CD4-positive, alpha-beta T cell (primary cell): ENCODE measurements at regions not wholly inside any gene's neighbourhood (a gene's known extent, or its start where the extent isn't known, plus 50 kb on each side); places are given as distances from the start of the nearest gene placed in this dataset.

Experiments
- ATAC-seq: fragments of 200-7000 bp; cut with Tn5 transposase; one replicate; pipeline ENCODE4 v1.10.0; 2022; ENCODE audit warnings: mild to moderate bottlenecking; ENCODE audit not compliant: poor library complexity
- CTCF ChIA-PET: fragments of 350-600 bp; sonication (Branson Sonifier 250); formaldehyde crosslinking; loops from one replicate; lab custom pipeline; 2021; ENCODE audit warnings: antibody characterized with exemption, inconsistent platforms; lab: Charles Lee
- POLR2A ChIA-PET: fragments of 350-600 bp; sonication (Branson Sonifier 250); formaldehyde crosslinking; loops from one replicate; lab custom pipeline; 2021; ENCODE audit warnings: antibody characterized with exemption, inconsistent platforms; lab: Charles Lee
- DNase-seq, 14 experiments: peaks; one replicate each; pipeline ENCODE4 v3.0.0-alpha.2; 2013 to 2020; ENCODE audit warnings: mixed read lengths in 2 of 14
- H3K27ac ChIP-seq, 2 donors: one replicate each; pipeline versions ENCODE4 v1.5.1 to v1.7.0; 2013; ENCODE audit warnings: low read length in 2 of 2, low read depth in 1 of 2, mild to moderate bottlenecking in 1 of 2
- H3K27me3 ChIP-seq, 2 experiments: 1 replicate in 1 of 2; 2 replicates in 1 of 2; pipeline versions ENCODE4 v1.6.1 to v1.7.0; 2013; ENCODE audit warnings: low read length in 2 of 2, control low read depth in 1 of 2, mild to moderate bottlenecking in 1 of 2, moderate library complexity in 1 of 2; ENCODE audit not compliant: insufficient read depth in 2 of 2, control insufficient read depth in 1 of 2
- H3K36me3 ChIP-seq: one replicate; pipeline ENCODE4 v1.6.1; 2013; ENCODE audit warnings: low read length, control low read depth; ENCODE audit not compliant: insufficient read depth
- H3K4me1 ChIP-seq: one replicate; pipeline ENCODE4 v1.6.1; 2013; ENCODE audit warnings: low read length, control low read depth; ENCODE audit not compliant: insufficient read depth
- H3K4me3 ChIP-seq: one replicate; pipeline ENCODE4 v1.5.1; 2013; ENCODE audit warnings: mild to moderate bottlenecking, low read length, moderate library complexity
- H3K9me3 ChIP-seq, 2 experiments: 1 replicate in 1 of 2; 2 replicates in 1 of 2; pipeline versions ENCODE4 v1.6.1 to v1.7.0; 2013; ENCODE audit warnings: low read length in 2 of 2, mild to moderate bottlenecking in 2 of 2, control low read depth in 1 of 2, moderate library complexity in 1 of 2; ENCODE audit not compliant: control insufficient read depth in 1 of 2, insufficient read depth in 1 of 2
- H3K27ac Mint-ChIP-seq: one replicate; pipeline ENCODE4 v1.8.0; 2020; ENCODE audit warnings: mixed read lengths
- H3K27me3 Mint-ChIP-seq: one replicate; pipeline ENCODE4 v1.8.0; 2021; ENCODE audit warnings: mixed read lengths
- H3K36me3 Mint-ChIP-seq: one replicate; pipeline ENCODE4 v1.8.0; 2021; ENCODE audit warnings: low read depth, mixed read lengths
- H3K4me1 Mint-ChIP-seq: one replicate; pipeline ENCODE4 v1.8.0; 2021; ENCODE audit warnings: low read depth, mixed read lengths
- H3K4me3 Mint-ChIP-seq: one replicate; pipeline ENCODE4 v1.8.0; 2020; ENCODE audit warnings: mild to moderate bottlenecking, mixed read lengths
- H3K9me3 Mint-ChIP-seq: one replicate; pipeline ENCODE4 v1.8.0; 2020; ENCODE audit warnings: mixed read lengths
- CTCF ChIP-seq: fragments of 200-600 bp; IDR thresholded peaks from one replicate; pipeline ENCODE4 v1.8.0; 2022; ENCODE audit warnings: antibody characterized with exemption, mild to moderate bottlenecking
- intact Hi-C, 2 experiments: fragments of 100-400 bp; cut with DNase I in 1 of 2; cut with micrococcal nuclease in 1 of 2; formaldehyde crosslinking; loops; one replicate each; pipeline versions ENCODE4 v1.15.1 to v1.9.0; 2023 to 2025; cut with DNase I, micrococcal nuclease

- Mint-ChIP-seq H3K9me3 (no peaks in the 10 kb centered on the region), H3K36me3 (no peaks in the 10 kb centered on the region)
- intact Hi-C loops, result no loop called here
These were observed 59.4 kb upstream of the ZSWIM6 start for GRCh38 chr5:61272688-61273087.

GRCh38 chr5:61273279-61273975 lies 58.6 kb upstream of the ZSWIM6 start:
- Mint-ChIP-seq H3K4me3 (no peak overlapping the region), H3K27me3 (no peaks in the 10 kb centered on the region), H3K36me3 (no peaks in the 10 kb centered on the region), H3K9me3 (no peaks in the 10 kb centered on the region), H3K27ac (no peak overlapping the region), H3K4me1 (peaks cover 34% of the 10 kb centered on the region)
- ATAC-seq (no peak), DNase-seq (no peak)
- CTCF ChIA-PET, result no interaction called here
- H3K4me3 ChIP-seq, result no peak overlapping the region
- no peaks in the 10 kb centered on the region for H3K9me3 ChIP-seq
- POLR2A ChIA-PET, result no interaction called here
- H3K36me3 ChIP-seq, result no peaks in the 10 kb centered on the region
- H3K4me1 ChIP-seq, result peaks cover 34% of the 10 kb centered on the region
- intact Hi-C loops, result no loop called here
- H3K27ac ChIP-seq, result no peak overlapping the region
- H3K27me3 ChIP-seq, result no peaks in the 10 kb centered on the region
- no peak for TF ChIP-seq CTCF

More at GRCh38 chr5:61272688-61273087, 59.4 kb upstream of the ZSWIM6 start:
- Histone ChIP-seq H3K9me3 (no peaks in the 10 kb centered on the region), H3K4me3 (no peak overlapping the region), H3K27ac (no peak overlapping the region), H3K36me3 (no peaks in the 10 kb centered on the region), H3K4me1 (peaks cover 26% of the 10 kb centered on the region), H3K27me3 (no peaks in the 10 kb centered on the region)
- peaks cover 34% of the 10 kb centered on the region for H3K4me1 Mint-ChIP-seq
- no peak overlapping the region for H3K27ac Mint-ChIP-seq
- ATAC-seq, result no peak
- TF ChIP-seq CTCF, result no peak
- ChIA-PET CTCF (no interaction called here), POLR2A (no interaction called here)
- no peaks in the 10 kb centered on the region for H3K27me3 Mint-ChIP-seq
- DNase-seq, result no peak
- H3K4me3 Mint-ChIP-seq, result no peak overlapping the region

GRCh38 chr5:61274511-61274911 lies 57.5 kb upstream of the ZSWIM6 start:
- Histone ChIP-seq H3K27ac (no peak overlapping the region), H3K27me3 (no peaks in the 10 kb centered on the region), H3K4me1 (peaks cover 35% of the 10 kb centered on the region), H3K36me3 (no peaks in the 10 kb centered on the region), H3K9me3 (no peaks in the 10 kb centered on the region), H3K4me3 (no peak overlapping the region)
- DNase-seq, result no peak
- ChIA-PET POLR2A (no interaction called here), CTCF (no interaction called here)
- Mint-ChIP-seq H3K4me1 (peaks cover 25% of the 10 kb centered on the region), H3K4me3 (no peak overlapping the region), H3K36me3 (no peaks in the 10 kb centered on the region), H3K27me3 (no peaks in the 10 kb centered on the region), H3K9me3 (no peaks in the 10 kb centered on the region), H3K27ac (no peak overlapping the region)
- TF ChIP-seq CTCF, result no peak
- no peak for ATAC-seq
- intact Hi-C loops, result no loop called here
